H1 (cell line): ENCODE measurements at regions not wholly inside any gene's neighbourhood (a gene's known extent, or its start where the extent isn't known, plus 50 kb on each side); places are given as distances from the start of the nearest gene placed in this dataset.

ENCODE experiments used
- ASH2L ChIP-seq: fragments of 200-600, 300-600 bp; sonication (generic); IDR thresholded peaks from one replicate; pipeline ENCODE4 v1.7.1; 2017; ENCODE audit warnings: low read length
- EP300 ChIP-seq, 2 experiments: IDR thresholded peaks; 1 replicate in 1 of 2; 2 replicates in 1 of 2; pipeline ENCODE4 v1.6.1; 2011 to 2012; ENCODE audit warnings: low read depth in 2 of 2, low read length in 2 of 2, mild to moderate bottlenecking in 2 of 2, borderline replicate concordance in 1 of 2, inconsistent platforms in 1 of 2, moderate library complexity in 1 of 2
- NANOG ChIP-seq: IDR thresholded peaks from 2 replicates; pipeline ENCODE4 v1.6.1; 2011; ENCODE audit warnings: low read length, low read depth, mild to moderate bottlenecking, inconsistent platforms; ENCODE audit not compliant: insufficient read depth, poor library complexity, severe bottlenecking
- RNF2 ChIP-seq: fragments of 200-900, 300-1000 bp; sonication (generic); IDR thresholded peaks from 2 replicates; pipeline ENCODE4 v1.7.1; 2016; ENCODE audit warnings: borderline replicate concordance, low read depth, mild to moderate bottlenecking, antibody characterized with exemption, low read length; ENCODE audit not compliant: poor library complexity, severe bottlenecking; ENCODE audit errors: missing control alignments
- SP2 ChIP-seq: IDR thresholded peaks from 2 replicates; pipeline ENCODE4 v1.6.1; 2012; ENCODE audit warnings: mild to moderate bottlenecking, low read length, inconsistent platforms
- TF ChIP-seq, protein P1 (sequence below): fragments of 300-600 bp; sonication (generic); IDR thresholded peaks from 2 replicates; pipeline ENCODE4 v1.7.1; 2012; ENCODE audit warnings: low read length, moderate library complexity, mild to moderate bottlenecking, inconsistent platforms; ENCODE audit not compliant: insufficient replicate concordance

DNA sequence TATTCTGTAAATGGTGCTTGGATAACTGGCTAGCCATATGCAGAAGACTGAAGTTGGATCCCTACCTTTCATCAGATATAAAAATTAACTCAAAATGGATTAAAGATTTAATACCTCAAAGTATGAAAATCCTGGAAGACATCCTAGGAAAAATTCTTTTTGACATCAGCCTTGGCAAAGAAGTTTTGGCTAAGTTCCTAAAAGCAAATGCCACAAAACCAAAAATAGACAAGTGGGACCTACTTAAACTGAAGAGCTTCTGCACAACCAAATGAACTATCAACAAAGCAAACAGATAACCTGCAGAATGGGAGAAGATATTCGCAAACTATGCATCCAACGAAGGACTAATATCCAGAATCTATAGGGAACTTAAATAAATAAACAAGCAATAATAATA is 60.3 kb upstream of the RIPPLY2 start (continued):
- TF ChIP-seq, protein P1, sequence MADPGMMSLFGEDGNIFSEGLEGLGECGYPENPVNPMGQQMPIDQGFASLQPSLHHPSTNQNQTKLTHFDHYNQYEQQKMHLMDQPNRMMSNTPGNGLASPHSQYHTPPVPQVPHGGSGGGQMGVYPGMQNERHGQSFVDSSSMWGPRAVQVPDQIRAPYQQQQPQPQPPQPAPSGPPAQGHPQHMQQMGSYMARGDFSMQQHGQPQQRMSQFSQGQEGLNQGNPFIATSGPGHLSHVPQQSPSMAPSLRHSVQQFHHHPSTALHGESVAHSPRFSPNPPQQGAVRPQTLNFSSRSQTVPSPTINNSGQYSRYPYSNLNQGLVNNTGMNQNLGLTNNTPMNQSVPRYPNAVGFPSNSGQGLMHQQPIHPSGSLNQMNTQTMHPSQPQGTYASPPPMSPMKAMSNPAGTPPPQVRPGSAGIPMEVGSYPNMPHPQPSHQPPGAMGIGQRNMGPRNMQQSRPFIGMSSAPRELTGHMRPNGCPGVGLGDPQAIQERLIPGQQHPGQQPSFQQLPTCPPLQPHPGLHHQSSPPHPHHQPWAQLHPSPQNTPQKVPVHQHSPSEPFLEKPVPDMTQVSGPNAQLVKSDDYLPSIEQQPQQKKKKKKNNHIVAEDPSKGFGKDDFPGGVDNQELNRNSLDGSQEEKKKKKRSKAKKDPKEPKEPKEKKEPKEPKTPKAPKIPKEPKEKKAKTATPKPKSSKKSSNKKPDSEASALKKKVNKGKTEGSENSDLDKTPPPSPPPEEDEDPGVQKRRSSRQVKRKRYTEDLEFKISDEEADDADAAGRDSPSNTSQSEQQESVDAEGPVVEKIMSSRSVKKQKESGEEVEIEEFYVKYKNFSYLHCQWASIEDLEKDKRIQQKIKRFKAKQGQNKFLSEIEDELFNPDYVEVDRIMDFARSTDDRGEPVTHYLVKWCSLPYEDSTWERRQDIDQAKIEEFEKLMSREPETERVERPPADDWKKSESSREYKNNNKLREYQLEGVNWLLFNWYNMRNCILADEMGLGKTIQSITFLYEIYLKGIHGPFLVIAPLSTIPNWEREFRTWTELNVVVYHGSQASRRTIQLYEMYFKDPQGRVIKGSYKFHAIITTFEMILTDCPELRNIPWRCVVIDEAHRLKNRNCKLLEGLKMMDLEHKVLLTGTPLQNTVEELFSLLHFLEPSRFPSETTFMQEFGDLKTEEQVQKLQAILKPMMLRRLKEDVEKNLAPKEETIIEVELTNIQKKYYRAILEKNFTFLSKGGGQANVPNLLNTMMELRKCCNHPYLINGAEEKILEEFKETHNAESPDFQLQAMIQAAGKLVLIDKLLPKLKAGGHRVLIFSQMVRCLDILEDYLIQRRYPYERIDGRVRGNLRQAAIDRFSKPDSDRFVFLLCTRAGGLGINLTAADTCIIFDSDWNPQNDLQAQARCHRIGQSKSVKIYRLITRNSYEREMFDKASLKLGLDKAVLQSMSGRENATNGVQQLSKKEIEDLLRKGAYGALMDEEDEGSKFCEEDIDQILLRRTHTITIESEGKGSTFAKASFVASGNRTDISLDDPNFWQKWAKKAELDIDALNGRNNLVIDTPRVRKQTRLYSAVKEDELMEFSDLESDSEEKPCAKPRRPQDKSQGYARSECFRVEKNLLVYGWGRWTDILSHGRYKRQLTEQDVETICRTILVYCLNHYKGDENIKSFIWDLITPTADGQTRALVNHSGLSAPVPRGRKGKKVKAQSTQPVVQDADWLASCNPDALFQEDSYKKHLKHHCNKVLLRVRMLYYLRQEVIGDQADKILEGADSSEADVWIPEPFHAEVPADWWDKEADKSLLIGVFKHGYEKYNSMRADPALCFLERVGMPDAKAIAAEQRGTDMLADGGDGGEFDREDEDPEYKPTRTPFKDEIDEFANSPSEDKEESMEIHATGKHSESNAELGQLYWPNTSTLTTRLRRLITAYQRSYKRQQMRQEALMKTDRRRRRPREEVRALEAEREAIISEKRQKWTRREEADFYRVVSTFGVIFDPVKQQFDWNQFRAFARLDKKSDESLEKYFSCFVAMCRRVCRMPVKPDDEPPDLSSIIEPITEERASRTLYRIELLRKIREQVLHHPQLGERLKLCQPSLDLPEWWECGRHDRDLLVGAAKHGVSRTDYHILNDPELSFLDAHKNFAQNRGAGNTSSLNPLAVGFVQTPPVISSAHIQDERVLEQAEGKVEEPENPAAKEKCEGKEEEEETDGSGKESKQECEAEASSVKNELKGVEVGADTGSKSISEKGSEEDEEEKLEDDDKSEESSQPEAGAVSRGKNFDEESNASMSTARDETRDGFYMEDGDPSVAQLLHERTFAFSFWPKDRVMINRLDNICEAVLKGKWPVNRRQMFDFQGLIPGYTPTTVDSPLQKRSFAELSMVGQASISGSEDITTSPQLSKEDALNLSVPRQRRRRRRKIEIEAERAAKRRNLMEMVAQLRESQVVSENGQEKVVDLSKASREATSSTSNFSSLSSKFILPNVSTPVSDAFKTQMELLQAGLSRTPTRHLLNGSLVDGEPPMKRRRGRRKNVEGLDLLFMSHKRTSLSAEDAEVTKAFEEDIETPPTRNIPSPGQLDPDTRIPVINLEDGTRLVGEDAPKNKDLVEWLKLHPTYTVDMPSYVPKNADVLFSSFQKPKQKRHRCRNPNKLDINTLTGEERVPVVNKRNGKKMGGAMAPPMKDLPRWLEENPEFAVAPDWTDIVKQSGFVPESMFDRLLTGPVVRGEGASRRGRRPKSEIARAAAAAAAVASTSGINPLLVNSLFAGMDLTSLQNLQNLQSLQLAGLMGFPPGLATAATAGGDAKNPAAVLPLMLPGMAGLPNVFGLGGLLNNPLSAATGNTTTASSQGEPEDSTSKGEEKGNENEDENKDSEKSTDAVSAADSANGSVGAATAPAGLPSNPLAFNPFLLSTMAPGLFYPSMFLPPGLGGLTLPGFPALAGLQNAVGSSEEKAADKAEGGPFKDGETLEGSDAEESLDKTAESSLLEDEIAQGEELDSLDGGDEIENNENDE: no peak
- TF ChIP-seq RNF2 (no peak), SP2 (no peak), NANOG (no peak), ASH2L (no peak), EP300 (IDR thresholded peaks at IDR 0.05; ENCODE audit: borderline replicate concordance in 1 of 2, low read depth in 2 of 2, low read length in 2 of 2) (no peak)
